KBM-7 (cell line): ENCODE measurements at regions not wholly inside any gene's neighbourhood (a gene's known extent, or its start where the extent isn't known, plus 50 kb on each side); places are given as distances from the start of the nearest gene placed in this dataset.

ENCODE experiments used
- DNase-seq: peaks from one replicate; pipeline ENCODE4 v3.0.0-alpha.2; 2015
- in situ Hi-C: fragments of 300-500 bp; cut with MboI; formaldehyde crosslinking; loops from 2 replicates; pipeline ENCODE4 v1.14.3; 2020; ENCODE audit warnings: low sequenced_read_pairs, low pct_unique_long_range_greater_than_20kb, mixed read lengths

- in situ Hi-C loops: no loop called here
- DNase-seq: no peak
Observed at GRCh38 chr20:33940666-33941065, 53.0 kb upstream of the RALY start.
